GM23338 (cell line): ENCODE measurements at regions not wholly inside any gene's neighbourhood (a gene's known extent, or its start where the extent isn't known, plus 50 kb on each side); places are given as distances from the start of the nearest gene placed in this dataset.

ENCODE experiments used
- ATAC-seq: fragments of 200-7000 bp; cut with Tn5 transposase; 3 replicates; pipeline ENCODE4 v1.9.1; 2020
- DNase-seq: peaks from one replicate; pipeline ENCODE4 v3.0.0-alpha.2; 2015; ENCODE audit warnings: low spot score
- H2AFZ ChIP-seq: fragments of 200-600 bp; sonication (generic); 2 replicates; pipeline ENCODE4 v1.8.0; 2016; ENCODE audit warnings: antibody characterized with exemption, mild to moderate bottlenecking, moderate library complexity
- H3F3A ChIP-seq: fragments of 200-600 bp; sonication (generic); replicated peaks from 2 replicates; pipeline ENCODE4 v1.8.0; 2017; ENCODE audit warnings: antibody characterized with exemption, mixed run types, low read depth
- H3K27ac ChIP-seq: fragments of 200-600 bp; sonication (generic); 2 replicates; pipeline ENCODE4 v1.6.1; 2016; ENCODE audit warnings: low read depth
- H3K27me3 ChIP-seq: fragments of 200-600 bp; sonication (generic); 2 replicates; pipeline ENCODE4 v1.8.0; 2016; ENCODE audit warnings: mild to moderate bottlenecking, mixed run types, moderate library complexity; ENCODE audit not compliant: insufficient read depth
- H3K36me3 ChIP-seq: fragments of 200-600 bp; sonication (generic); 2 replicates; pipeline ENCODE4 v1.8.0; 2016; ENCODE audit warnings: mild to moderate bottlenecking; ENCODE audit not compliant: insufficient read depth
- H3K4me1 ChIP-seq: fragments of 200-600 bp; sonication (generic); 2 replicates; pipeline ENCODE4 v1.8.0; 2016; ENCODE audit warnings: mild to moderate bottlenecking, moderate library complexity; ENCODE audit not compliant: insufficient read depth
- H3K4me2 ChIP-seq: fragments of 200-600 bp; sonication (generic); 2 replicates; pipeline ENCODE4 v1.7.1; 2017; ENCODE audit warnings: mixed run types
- H3K4me3 ChIP-seq: fragments of 200-600 bp; sonication (generic); 2 replicates; pipeline ENCODE4 v1.6.1; 2016; ENCODE audit warnings: mixed run types
- H3K79me2 ChIP-seq: fragments of 200-600 bp; sonication (generic); replicated peaks from 2 replicates; pipeline ENCODE4 v1.8.0; 2017; ENCODE audit warnings: mild to moderate bottlenecking; ENCODE audit not compliant: insufficient read depth
- H3K9me2 ChIP-seq: fragments of 200-600 bp; sonication (generic); 2 replicates; pipeline ENCODE4 v1.8.0; 2017; ENCODE audit not compliant: insufficient read depth
- H4K20me1 ChIP-seq: fragments of 200-600 bp; sonication (generic); replicated peaks from 2 replicates; pipeline ENCODE4 v1.8.0; 2017; ENCODE audit warnings: mild to moderate bottlenecking; ENCODE audit not compliant: insufficient read depth
- H3K27ac Mint-ChIP-seq: 2 replicates; pipeline ENCODE4 v1.8.0; 2020; ENCODE audit warnings: inconsistent platforms, mild to moderate bottlenecking, moderate library complexity, mixed read lengths
- H3K27me3 Mint-ChIP-seq: 3 replicates; pipeline ENCODE4 v1.8.0; 2022; ENCODE audit warnings: low read depth, mild to moderate bottlenecking, moderate library complexity, mixed read lengths, inconsistent platforms; ENCODE audit not compliant: insufficient read depth, poor library complexity
- H3K36me3 Mint-ChIP-seq: 3 replicates; pipeline ENCODE4 v1.8.0; 2021; ENCODE audit warnings: low read depth, mild to moderate bottlenecking, inconsistent platforms, moderate library complexity, mixed read lengths
- H3K4me1 Mint-ChIP-seq: 3 replicates; pipeline ENCODE4 v1.8.0; 2020; ENCODE audit warnings: mild to moderate bottlenecking, inconsistent platforms, mixed read lengths
- H3K4me3 Mint-ChIP-seq: 3 replicates; pipeline ENCODE4 v1.8.0; 2021; ENCODE audit warnings: moderate library complexity, mild to moderate bottlenecking, inconsistent platforms, mixed read lengths
- H3K9me3 Mint-ChIP-seq: 3 replicates; pipeline ENCODE4 v1.8.0; 2020; ENCODE audit warnings: moderate library complexity, mild to moderate bottlenecking, inconsistent platforms, mixed read lengths
- JUNB ChIP-seq: IDR thresholded peaks from one replicate; pipeline ENCODE4 v1.6.1; 2016; ENCODE audit warnings: antibody characterized with exemption; ENCODE audit not compliant: unreplicated experiment
- NANOG ChIP-seq: IDR thresholded peaks from 2 replicates; pipeline ENCODE4 v1.6.1; 2016; ENCODE audit warnings: antibody characterized with exemption, borderline replicate concordance
- ZNF114 ChIP-seq: fragments of 250-450 bp; sonication (Bioruptor Pico); IDR thresholded peaks from 2 replicates; pipeline ENCODE4 v1.5.0; 2020; ENCODE audit warnings: mild to moderate bottlenecking, moderate library complexity
- ZNF462 ChIP-seq: fragments of 250-450 bp; sonication (Bioruptor Pico); IDR thresholded peaks from 2 replicates; pipeline ENCODE4 v1.5.0; 2020; ENCODE audit warnings: mild to moderate bottlenecking, moderate library complexity

- Histone ChIP-seq H3K36me3 (no peaks in the 10 kb centered on the region), H3K27ac (no peak overlapping the region), H2AFZ (no peak overlapping the region), H3K27me3 (no peaks in the 10 kb centered on the region), H3K4me1 (peaks cover 32% of the 10 kb centered on the region), H4K20me1 (no peaks in the 10 kb centered on the region), H3K9me2 (no peaks in the 10 kb centered on the region; the same call in 1 of the 2 replicates), H3K4me3 (no peak overlapping the region), H3K4me2 (no peak overlapping the region), H3F3A (no peaks in the 10 kb centered on the region), H3K79me2 (peaks cover 22% of the 10 kb centered on the region)
- Mint-ChIP-seq H3K4me3 (no peak overlapping the region), H3K27ac (peak overlapping the region; percentile 5; the same call in 1 of the 2 replicates), H3K36me3 (peaks cover 35% of the 10 kb centered on the region), H3K9me3 (no peaks in the 10 kb centered on the region; the same call in 2 of the 3 replicates), H3K4me1 (peaks cover 50% of the 10 kb centered on the region), H3K27me3 (no peaks in the 10 kb centered on the region)
- ATAC-seq (no peak), DNase-seq (no peak)
- no peak for TF ChIP-seq JUNB
Measured at GRCh38 chr6:21909321-21909720, 315.8 kb downstream of the SOX4 start.

GRCh38 chr6:21911208-21911607 is 317.7 kb downstream of the SOX4 start:
- peaks cover 32% of the 10 kb centered on the region for H3K4me1 ChIP-seq
- H4K20me1 ChIP-seq: no peaks in the 10 kb centered on the region
- Mint-ChIP-seq H3K36me3 (peaks cover 40% of the 10 kb centered on the region), H3K4me3 (no peak overlapping the region), H3K27me3 (no peaks in the 10 kb centered on the region), H3K4me1 (peaks cover 49% of the 10 kb centered on the region), H3K27ac (no peak overlapping the region), H3K9me3 (no peaks in the 10 kb centered on the region; the same call in 2 of the 3 replicates)
- no peak overlapping the region for H2AFZ ChIP-seq
- no peak for TF ChIP-seq ZNF114 (CRISPR knock-in tag)
- TF ChIP-seq NANOG: no peak
- no peak for TF ChIP-seq ZNF462 (CRISPR knock-in tag)
- H3K36me3 ChIP-seq: no peaks in the 10 kb centered on the region
- H3K4me2 ChIP-seq: no peak overlapping the region
- H3K79me2 ChIP-seq: peaks cover 25% of the 10 kb centered on the region
- DNase-seq (no peak), ATAC-seq (no peak)
- H3K27me3 ChIP-seq: no peaks in the 10 kb centered on the region
- H3K4me3 ChIP-seq: no peak overlapping the region
- H3K27ac ChIP-seq: no peak overlapping the region
- H3F3A ChIP-seq: no peaks in the 10 kb centered on the region
- H3K9me2 ChIP-seq: no peaks in the 10 kb centered on the region; the same call in 1 of the 2 replicates
